SU-DHL-6 (cell line): ENCODE measurements at regions not wholly inside any gene's neighbourhood (a gene's known extent, or its start where the extent isn't known, plus 50 kb on each side); places are given as distances from the start of the nearest gene placed in this dataset.

Experiments used
- H2AFZ ChIP-seq: fragments of 200-600 bp; sonication (generic); 2 replicates; pipeline ENCODE4 v1.6.1; 2014; ENCODE audit warnings: low read depth, mild to moderate bottlenecking, moderate library complexity, mixed read lengths, antibody characterized with exemption, low read length; ENCODE audit not compliant: severe bottlenecking
- H3F3A ChIP-seq: fragments of 200-600 bp; shearing (Covaris generic); 2 replicates; pipeline ENCODE4 v1.6.0; 2016; ENCODE audit warnings: antibody characterized with exemption, mild to moderate bottlenecking; ENCODE audit not compliant: insufficient read depth
- H3K27ac ChIP-seq: fragments of 200-600 bp; sonication (generic); 2 replicates; pipeline ENCODE4 v1.5.1; 2016; ENCODE audit warnings: low read depth, mild to moderate bottlenecking, low read length, moderate library complexity, mixed read lengths
- H3K27me3 ChIP-seq: fragments of 200-600 bp; sonication (generic), shearing (Covaris generic); 2 replicates; pipeline ENCODE4 v1.6.0; 2014; ENCODE audit warnings: mild to moderate bottlenecking, low read length
- H3K36me3 ChIP-seq: fragments of 200-600 bp; sonication (generic); 2 replicates; pipeline ENCODE4 v1.6.1; 2014; ENCODE audit warnings: mild to moderate bottlenecking, low read length, mixed read lengths
- H3K4me2 ChIP-seq: fragments of 300-600, 200-600 bp; shearing (Covaris generic), sonication (generic); 2 replicates; pipeline ENCODE4 v1.6.0; 2014; ENCODE audit warnings: low read length, low read depth, mild to moderate bottlenecking; ENCODE audit not compliant: poor library complexity, severe bottlenecking
- H3K4me3 ChIP-seq: fragments of 200-600 bp; sonication (generic); 2 replicates; pipeline ENCODE4 v1.5.1; 2014; ENCODE audit warnings: antibody characterized with exemption, low read length, mild to moderate bottlenecking, mixed read lengths; ENCODE audit not compliant: insufficient read depth, poor library complexity, severe bottlenecking
- H3K79me2 ChIP-seq: fragments of 200-600 bp; sonication (generic); 2 replicates; pipeline ENCODE4 v1.6.1; 2014; ENCODE audit warnings: mild to moderate bottlenecking, low read length, moderate library complexity; ENCODE audit not compliant: insufficient read depth
- H3K9ac ChIP-seq: fragments of 200-600 bp; sonication (generic); 2 replicates; pipeline ENCODE4 v1.7.0; 2014; ENCODE audit warnings: mild to moderate bottlenecking, low read length
- H3K9me2 ChIP-seq: fragments of 200-600 bp; sonication (generic); replicated peaks from 2 replicates; pipeline ENCODE4 v1.6.1; 2014; ENCODE audit warnings: low read length; ENCODE audit not compliant: insufficient read depth
- H3K9me3 ChIP-seq: fragments of 200-600 bp; sonication (generic); 2 replicates; pipeline ENCODE4 v1.6.1; 2014; ENCODE audit warnings: low read length, mixed read lengths; ENCODE audit not compliant: insufficient read depth
- H4K20me1 ChIP-seq: fragments of 200-600 bp; sonication (generic); 2 replicates; pipeline ENCODE4 v1.6.1; 2014; ENCODE audit warnings: low read depth, mild to moderate bottlenecking, antibody characterized with exemption, low read length, moderate library complexity, mixed read lengths
- EZH2phosphoT487 ChIP-seq: fragments of 200-600 bp; sonication (generic), shearing (Covaris generic); conservative IDR thresholded peaks from 2 replicates; pipeline ENCODE4 v1.6.1; 2018; ENCODE audit warnings: mild to moderate bottlenecking, antibody characterized with exemption, low read length, moderate library complexity, mixed read lengths
- TF ChIP-seq, protein P1 (sequence below): fragments of 200-600 bp; sonication (generic); IDR thresholded peaks from one replicate; pipeline ENCODE4 v1.5.1; 2017; ENCODE audit warnings: antibody characterized with exemption, mild to moderate bottlenecking, low read length, moderate library complexity; ENCODE audit not compliant: insufficient read depth, poor library complexity, severe bottlenecking

DNA sequence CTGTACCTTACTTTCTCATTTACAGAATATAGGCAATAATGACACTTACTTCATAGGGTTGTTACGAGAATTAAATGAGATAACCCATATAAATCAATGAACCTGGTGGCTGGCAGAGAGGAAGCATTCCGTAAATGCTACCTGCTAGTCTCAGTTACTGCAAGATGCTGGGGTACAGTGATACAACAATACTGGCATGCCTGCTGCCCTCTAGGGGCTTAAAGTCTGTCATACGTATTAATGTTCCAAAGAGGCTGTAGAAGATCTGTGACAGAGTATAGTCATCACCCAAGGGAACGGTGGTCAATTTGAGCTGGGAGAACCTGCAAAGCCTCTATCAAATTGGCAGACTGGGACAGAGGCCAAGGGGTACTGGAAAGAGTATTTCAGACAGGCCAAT, 421.5 kb downstream of the GPAM start:
- no peaks in the 10 kb centered on the region for H3K27me3 ChIP-seq
- H3K9ac ChIP-seq = no peak overlapping the region
- H3K4me2 ChIP-seq = no peak overlapping the region

DNA sequence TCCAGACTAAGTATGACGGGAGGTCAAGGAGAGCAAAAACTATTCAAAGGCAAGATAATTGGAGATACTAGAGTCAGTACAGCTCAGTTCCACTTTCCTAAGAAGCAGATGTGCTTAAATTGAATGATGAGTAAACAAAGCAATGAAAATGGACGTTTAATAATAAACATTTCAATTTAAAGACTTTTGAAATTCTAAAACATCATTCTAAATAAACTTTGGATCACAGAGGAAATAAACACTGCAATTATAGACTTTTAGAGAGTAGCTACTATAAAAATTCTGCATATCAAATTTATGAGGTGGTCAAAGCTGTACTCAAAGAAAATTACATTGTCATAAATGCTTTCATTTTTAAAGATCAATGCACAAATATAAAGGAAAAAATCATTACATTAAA, 418.3 kb downstream of the GPAM start:
- H4K20me1 ChIP-seq = no peaks in the 10 kb centered on the region
- H3K9me3 ChIP-seq = no peaks in the 10 kb centered on the region
- no peaks in the 10 kb centered on the region for H3K9me2 ChIP-seq
- TF ChIP-seq EZH2phosphoT487 = no peak
- TF ChIP-seq, protein P1, sequence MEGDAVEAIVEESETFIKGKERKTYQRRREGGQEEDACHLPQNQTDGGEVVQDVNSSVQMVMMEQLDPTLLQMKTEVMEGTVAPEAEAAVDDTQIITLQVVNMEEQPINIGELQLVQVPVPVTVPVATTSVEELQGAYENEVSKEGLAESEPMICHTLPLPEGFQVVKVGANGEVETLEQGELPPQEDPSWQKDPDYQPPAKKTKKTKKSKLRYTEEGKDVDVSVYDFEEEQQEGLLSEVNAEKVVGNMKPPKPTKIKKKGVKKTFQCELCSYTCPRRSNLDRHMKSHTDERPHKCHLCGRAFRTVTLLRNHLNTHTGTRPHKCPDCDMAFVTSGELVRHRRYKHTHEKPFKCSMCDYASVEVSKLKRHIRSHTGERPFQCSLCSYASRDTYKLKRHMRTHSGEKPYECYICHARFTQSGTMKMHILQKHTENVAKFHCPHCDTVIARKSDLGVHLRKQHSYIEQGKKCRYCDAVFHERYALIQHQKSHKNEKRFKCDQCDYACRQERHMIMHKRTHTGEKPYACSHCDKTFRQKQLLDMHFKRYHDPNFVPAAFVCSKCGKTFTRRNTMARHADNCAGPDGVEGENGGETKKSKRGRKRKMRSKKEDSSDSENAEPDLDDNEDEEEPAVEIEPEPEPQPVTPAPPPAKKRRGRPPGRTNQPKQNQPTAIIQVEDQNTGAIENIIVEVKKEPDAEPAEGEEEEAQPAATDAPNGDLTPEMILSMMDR = no peak
- no peak overlapping the region for H2AFZ ChIP-seq
- H3K27ac ChIP-seq = no peak overlapping the region
- no peaks in the 10 kb centered on the region for H3K79me2 ChIP-seq
- H3K4me3 ChIP-seq = no peak overlapping the region
- no peaks in the 10 kb centered on the region for H3K27me3 ChIP-seq
- no peak overlapping the region for H3K4me2 ChIP-seq
- no peaks in the 10 kb centered on the region for H3K36me3 ChIP-seq
- H3K9ac ChIP-seq = no peak overlapping the region
- H3F3A ChIP-seq = no peaks in the 10 kb centered on the region

More for the DNA sequence above, 421.5 kb downstream of the GPAM start:
- Histone ChIP-seq H3K27ac (no peak overlapping the region), H3K4me3 (no peak overlapping the region), H3F3A (no peaks in the 10 kb centered on the region), H2AFZ (no peak overlapping the region), H3K36me3 (no peaks in the 10 kb centered on the region), H3K9me3 (no peaks in the 10 kb centered on the region), H3K79me2 (no peaks in the 10 kb centered on the region), H3K9me2 (no peaks in the 10 kb centered on the region), H4K20me1 (no peaks in the 10 kb centered on the region)
- TF ChIP-seq, protein P1 = no peak
- no peak for TF ChIP-seq EZH2phosphoT487

DNA sequence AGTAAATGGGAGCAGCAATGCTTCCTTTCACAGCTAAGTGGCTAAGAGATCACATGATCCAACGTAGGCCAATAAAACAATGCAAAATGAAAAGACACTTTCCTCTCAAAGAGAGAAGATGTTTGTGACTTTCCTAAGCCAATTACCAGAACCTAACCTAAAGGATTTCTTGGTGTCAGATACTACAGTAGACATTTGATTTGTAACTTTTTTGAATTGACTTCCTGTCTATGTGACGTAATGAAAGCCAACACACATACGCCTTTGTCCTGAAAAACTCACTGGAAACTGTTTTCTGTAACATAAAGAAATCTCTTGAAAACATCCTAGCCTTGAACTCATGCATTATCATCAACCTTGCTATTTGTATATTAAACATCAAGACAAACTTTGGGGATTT, 417.1 kb downstream of the GPAM start:
- Histone ChIP-seq H3K4me2 (no peak overlapping the region), H2AFZ (no peak overlapping the region), H3K79me2 (no peaks in the 10 kb centered on the region), H3K27ac (no peak overlapping the region), H3F3A (no peaks in the 10 kb centered on the region), H3K27me3 (no peaks in the 10 kb centered on the region), H3K9me3 (no peaks in the 10 kb centered on the region), H3K36me3 (no peaks in the 10 kb centered on the region), H3K9ac (no peak overlapping the region), H3K4me3 (no peak overlapping the region), H3K9me2 (no peaks in the 10 kb centered on the region), H4K20me1 (no peaks in the 10 kb centered on the region)
- TF ChIP-seq EZH2phosphoT487 = no peak
- TF ChIP-seq, protein P1 = no peak

DNA sequence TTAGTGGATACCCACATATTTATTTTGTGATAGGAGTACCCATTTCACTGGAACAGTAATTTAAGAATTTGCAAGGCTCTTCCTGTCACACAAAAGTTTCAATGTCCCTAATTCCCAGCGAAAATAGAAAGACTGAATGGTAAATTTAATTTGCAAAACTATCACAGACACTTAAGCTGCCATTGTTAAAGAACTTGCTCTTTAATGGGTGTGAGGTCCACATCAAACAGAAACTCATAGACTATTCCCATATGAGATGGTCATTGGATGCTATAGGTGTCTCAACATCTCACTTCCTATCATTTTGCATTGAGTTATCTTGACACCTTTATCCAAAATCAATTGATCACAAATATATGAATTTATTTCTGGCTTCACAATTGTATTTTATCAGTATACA, 415.9 kb downstream of the GPAM start:
- Histone ChIP-seq H4K20me1 (no peaks in the 10 kb centered on the region), H3K36me3 (no peaks in the 10 kb centered on the region), H3K27ac (no peak overlapping the region), H3K9me2 (no peaks in the 10 kb centered on the region), H3K79me2 (no peaks in the 10 kb centered on the region), H3K4me2 (no peak overlapping the region), H3K4me3 (no peak overlapping the region), H3K9ac (no peak overlapping the region), H3K27me3 (no peaks in the 10 kb centered on the region), H3F3A (no peaks in the 10 kb centered on the region), H3K9me3 (no peaks in the 10 kb centered on the region), H2AFZ (no peak overlapping the region)
- TF ChIP-seq, protein P1 = no peak
